ENCODE measurements at regions not wholly inside any gene's neighbourhood (a gene's known extent, or its start where the extent isn't known, plus 50 kb on each side); places are given as distances from the start of the nearest gene placed in this dataset.

DNA sequence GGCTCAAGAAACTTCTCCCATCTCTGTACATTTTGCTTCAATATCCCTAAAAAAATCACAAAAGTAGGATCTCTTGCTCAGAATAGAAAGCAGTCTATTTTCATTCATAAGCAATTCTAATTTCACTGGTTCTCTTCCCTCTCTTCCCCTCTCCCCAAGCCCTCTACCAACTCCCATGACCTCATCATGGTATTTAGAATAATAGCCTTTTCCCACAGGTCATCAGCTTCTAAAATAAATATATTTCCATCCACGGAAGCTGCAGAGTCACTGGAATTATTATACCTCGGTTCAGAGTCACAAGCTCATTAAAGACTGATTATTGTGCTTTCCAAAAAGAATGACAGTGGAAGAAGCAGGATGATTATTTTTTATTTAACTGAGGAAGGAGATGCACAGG is 84.2 kb upstream of the ADRA1B start:
- CTCF ChIA-PET = no interaction called here
- H3K4me1 Mint-ChIP-seq = no peaks in the 10 kb centered on the region
- no peak overlapping the region for H3K4me3 Mint-ChIP-seq
- H3K27me3 Mint-ChIP-seq = peaks cover 10% of the 10 kb centered on the region
- ATAC-seq = no peak
- H3K36me3 Mint-ChIP-seq = no peaks in the 10 kb centered on the region
- no peak overlapping the region for H3K27ac Mint-ChIP-seq
- DNase-seq = no peak
- no peaks in the 10 kb centered on the region for H3K9me3 Mint-ChIP-seq (ENCODE audit: low read depth)

- no peak for DNase-seq
Observed at GRCh38 chr5:159833088-159833487, 83.2 kb upstream of the ADRA1B start.

DNA sequence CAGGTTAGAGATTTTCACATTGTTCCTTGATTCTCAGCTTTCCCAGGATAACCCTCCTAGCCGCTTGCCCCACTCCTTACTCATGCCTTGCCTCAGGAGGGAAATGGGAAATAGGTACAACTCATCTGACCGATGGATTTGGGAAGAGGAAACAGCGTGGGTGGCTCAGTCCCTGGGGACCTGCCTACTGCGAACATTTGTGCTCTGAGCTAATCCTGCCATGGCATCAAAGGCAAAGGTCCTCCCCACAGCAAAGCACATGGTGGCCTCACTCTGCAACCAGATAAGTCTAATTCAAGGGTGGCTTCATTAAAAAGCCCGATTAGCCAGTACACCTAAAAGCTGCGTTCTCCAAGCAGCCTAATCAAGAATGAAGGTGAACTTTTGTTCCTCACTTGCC is 82.4 kb upstream of the ADRA1B start:
- H3K27me3 Mint-ChIP-seq = peaks cover 10% of the 10 kb centered on the region
- H3K27ac Mint-ChIP-seq = no peak overlapping the region
- CTCF ChIA-PET = no interaction called here
- no peaks in the 10 kb centered on the region for H3K36me3 Mint-ChIP-seq
- DNase-seq = no peak
- no peak for ATAC-seq
- no peak overlapping the region for H3K4me3 Mint-ChIP-seq
- H3K9me3 Mint-ChIP-seq (ENCODE audit: low read depth) = no peaks in the 10 kb centered on the region
- H3K4me1 Mint-ChIP-seq = no peaks in the 10 kb centered on the region

More at GRCh38 chr5:159833088-159833487, 83.2 kb upstream of the ADRA1B start:
- Mint-ChIP-seq H3K9me3 (ENCODE audit: low read depth) (no peaks in the 10 kb centered on the region), H3K27ac (no peak overlapping the region), H3K27me3 (peaks cover 10% of the 10 kb centered on the region), H3K4me1 (no peaks in the 10 kb centered on the region), H3K4me3 (no peak overlapping the region), H3K36me3 (no peaks in the 10 kb centered on the region)
- CTCF ChIA-PET = interaction anchor here (0.6 to 1.0 kb wide), 2 partner anchors 10 to 16 kb away, joined by 3 read pairs; no protein-coding TSS in a partner anchor
- no peak for ATAC-seq

DNA sequence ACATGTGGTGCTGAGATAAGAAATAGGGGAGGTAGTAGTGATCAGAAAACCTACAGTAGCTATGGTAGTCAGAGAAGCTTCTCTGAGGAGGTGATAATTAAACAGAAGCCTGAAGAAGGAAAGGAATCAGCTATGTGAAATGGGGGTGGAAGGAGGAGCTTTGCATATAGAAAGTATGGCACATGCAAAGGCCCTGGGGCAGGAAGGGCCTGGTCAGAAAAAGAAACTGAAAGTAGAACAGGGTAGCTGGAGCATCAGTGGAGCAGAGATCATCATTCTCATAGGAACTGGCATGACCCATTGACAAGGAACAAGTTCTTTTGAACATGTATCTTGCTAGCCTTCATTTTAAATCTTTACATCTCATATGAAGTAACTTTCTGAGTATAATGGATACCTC is 80.7 kb upstream of the ADRA1B start:
- ATAC-seq = no peak
- Mint-ChIP-seq H3K4me3 (no peak overlapping the region), H3K4me1 (no peaks in the 10 kb centered on the region), H3K9me3 (ENCODE audit: low read depth) (no peaks in the 10 kb centered on the region), H3K27me3 (peaks cover 7% of the 10 kb centered on the region), H3K36me3 (no peaks in the 10 kb centered on the region), H3K27ac (no peak overlapping the region)
- CTCF ChIA-PET = no interaction called here
- no peak for DNase-seq

- H3K36me3 Mint-ChIP-seq = no peaks in the 10 kb centered on the region
- no peaks in the 10 kb centered on the region for H3K4me1 Mint-ChIP-seq
- H3K27ac Mint-ChIP-seq = no peak overlapping the region
- no peak for ATAC-seq
- H3K27me3 Mint-ChIP-seq = peaks cover 8% of the 10 kb centered on the region
- no peak for DNase-seq
- CTCF ChIA-PET = no interaction called here
- H3K4me3 Mint-ChIP-seq = no peak overlapping the region
- no peaks in the 10 kb centered on the region for H3K9me3 Mint-ChIP-seq (ENCODE audit: low read depth)
Observed at GRCh38 chr5:159836691-159837090, 79.6 kb upstream of the ADRA1B start.

DNA sequence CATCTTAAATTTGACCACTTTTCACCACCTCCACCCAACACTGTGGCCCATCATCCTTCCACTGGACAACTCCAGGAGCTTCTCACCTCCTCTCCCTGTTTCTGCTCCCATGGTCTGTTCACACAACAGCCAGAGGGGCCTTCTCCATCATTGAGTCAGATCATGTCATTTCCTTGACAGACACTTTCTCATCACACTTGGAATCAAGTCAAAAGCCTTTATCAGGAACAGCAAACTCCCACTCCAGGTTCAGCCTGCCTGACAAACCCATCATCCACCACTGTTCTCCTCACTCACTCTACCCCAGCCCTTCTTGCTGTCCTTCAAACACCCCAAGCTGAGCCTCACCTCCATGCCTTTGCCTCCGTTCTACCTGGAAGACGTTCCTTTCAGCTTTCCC is 78.4 kb upstream of the ADRA1B start:
- no peak for ATAC-seq

GRCh38 chr5:159838551-159839222 is 77.6 kb upstream of the ADRA1B start:
- Mint-ChIP-seq H3K9me3 (ENCODE audit: low read depth) (no peaks in the 10 kb centered on the region), H3K27me3 (peaks cover 11% of the 10 kb centered on the region), H3K36me3 (no peaks in the 10 kb centered on the region), H3K4me1 (no peaks in the 10 kb centered on the region), H3K27ac (no peak overlapping the region), H3K4me3 (no peak overlapping the region)
- ATAC-seq = no peak
- CTCF ChIA-PET = no interaction called here
- no peak for DNase-seq

More for the DNA sequence above, 78.4 kb upstream of the ADRA1B start:
- CTCF ChIA-PET = no interaction called here
- DNase-seq = no peak
- Mint-ChIP-seq H3K27me3 (peaks cover 11% of the 10 kb centered on the region), H3K4me3 (no peak overlapping the region), H3K36me3 (no peaks in the 10 kb centered on the region), H3K27ac (no peak overlapping the region), H3K9me3 (ENCODE audit: low read depth) (no peaks in the 10 kb centered on the region), H3K4me1 (no peaks in the 10 kb centered on the region)

- Mint-ChIP-seq H3K27me3 (peaks cover 11% of the 10 kb centered on the region), H3K4me3 (no peak overlapping the region), H3K36me3 (no peaks in the 10 kb centered on the region), H3K9me3 (ENCODE audit: low read depth) (no peaks in the 10 kb centered on the region), H3K4me1 (no peaks in the 10 kb centered on the region), H3K27ac (no peak overlapping the region)
- DNase-seq = no peak
- ATAC-seq = no peak
- CTCF ChIA-PET = interaction anchor here (0.9 kb wide), 1 partner anchor 143 kb away, joined by 3 read pairs; no protein-coding TSS in a partner anchor
Observed at GRCh38 chr5:159844267-159845121, 71.8 kb upstream of the ADRA1B start.

GRCh38 chr5:159849437-159850083 is 66.7 kb upstream of the ADRA1B start:
- CTCF ChIA-PET = no interaction called here
- H3K36me3 Mint-ChIP-seq = no peaks in the 10 kb centered on the region
- H3K27ac Mint-ChIP-seq = no peak overlapping the region
- DNase-seq (no peak), ATAC-seq (no peak)
- H3K9me3 Mint-ChIP-seq (ENCODE audit: low read depth) = no peaks in the 10 kb centered on the region
- no peak overlapping the region for H3K4me3 Mint-ChIP-seq
- no peaks in the 10 kb centered on the region for H3K4me1 Mint-ChIP-seq
- H3K27me3 Mint-ChIP-seq = no peaks in the 10 kb centered on the region

- CTCF ChIA-PET = no interaction called here
- H3K9me3 Mint-ChIP-seq (ENCODE audit: low read depth) = no peaks in the 10 kb centered on the region
- no peak overlapping the region for H3K4me3 Mint-ChIP-seq
- no peaks in the 10 kb centered on the region for H3K36me3 Mint-ChIP-seq
- DNase-seq = no peak
- ATAC-seq = no peak
- no peak overlapping the region for H3K27ac Mint-ChIP-seq
- peaks cover under 1% of the 10 kb centered on the region for H3K27me3 Mint-ChIP-seq
- no peaks in the 10 kb centered on the region for H3K4me1 Mint-ChIP-seq
Observed at GRCh38 chr5:159850160-159850559, 66.1 kb upstream of the ADRA1B start.

DNA sequence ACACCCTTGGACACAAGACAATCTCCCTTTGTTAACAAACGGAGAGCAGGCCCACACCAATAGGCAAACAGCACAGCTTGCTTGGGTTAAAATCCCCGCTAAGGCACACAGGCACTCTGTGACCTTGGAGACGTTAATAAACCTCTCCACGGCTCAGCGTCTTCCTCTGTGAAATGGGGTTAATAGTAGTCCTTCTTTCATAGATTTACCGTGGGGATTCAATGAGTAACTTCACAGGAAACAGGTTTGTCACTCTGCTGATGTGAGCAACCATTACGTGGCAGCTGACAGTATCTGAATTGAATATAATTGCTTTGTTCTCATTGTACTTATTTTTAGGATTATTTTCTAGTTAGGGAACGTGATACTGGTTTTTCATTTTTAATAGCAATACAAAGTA is 65.2 kb upstream of the ADRA1B start:
- ATAC-seq (no peak), DNase-seq (no peak)
- CTCF ChIA-PET = no interaction called here
- Mint-ChIP-seq H3K4me1 (no peaks in the 10 kb centered on the region), H3K27me3 (peaks cover 3% of the 10 kb centered on the region), H3K36me3 (no peaks in the 10 kb centered on the region), H3K27ac (no peak overlapping the region), H3K9me3 (ENCODE audit: low read depth) (no peaks in the 10 kb centered on the region), H3K4me3 (no peak overlapping the region)

DNA sequence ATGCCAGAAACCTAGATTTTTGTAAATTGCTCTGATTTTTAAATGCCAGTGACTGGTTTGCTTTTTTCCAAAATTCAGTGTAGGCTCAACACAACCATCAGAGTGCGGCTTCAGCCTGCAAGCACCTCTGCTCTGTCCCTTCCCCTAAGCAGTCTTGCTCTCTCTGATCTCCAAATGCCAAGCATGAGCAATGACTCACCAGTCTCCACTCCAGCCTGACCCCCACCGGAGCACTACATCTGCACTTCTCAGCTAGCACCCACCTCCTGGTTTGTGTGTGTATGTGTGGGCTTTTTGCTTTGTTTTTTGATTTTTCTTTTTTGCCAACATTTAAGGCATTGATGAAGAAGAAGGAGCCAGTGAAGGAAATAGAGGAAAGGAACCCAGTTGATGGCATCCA is 61.4 kb upstream of the ADRA1B start:
- Mint-ChIP-seq H3K27ac (no peak overlapping the region), H3K4me1 (no peaks in the 10 kb centered on the region), H3K36me3 (no peaks in the 10 kb centered on the region), H3K9me3 (ENCODE audit: low read depth) (no peaks in the 10 kb centered on the region), H3K27me3 (peaks cover 12% of the 10 kb centered on the region), H3K4me3 (no peak overlapping the region)
- ATAC-seq = no peak
- DNase-seq = no peak
- CTCF ChIA-PET = no interaction called here

- DNase-seq = no peak
- no peak for ATAC-seq
- Mint-ChIP-seq H3K36me3 (no peaks in the 10 kb centered on the region), H3K27me3 (peaks cover 12% of the 10 kb centered on the region), H3K4me1 (no peaks in the 10 kb centered on the region), H3K27ac (no peak overlapping the region), H3K4me3 (no peak overlapping the region), H3K9me3 (ENCODE audit: low read depth) (no peaks in the 10 kb centered on the region)
- CTCF ChIA-PET = no interaction called here
Observed at GRCh38 chr5:159855476-159856191, 60.6 kb upstream of the ADRA1B start.
